ENCODE measurements at regions not wholly inside any gene's neighbourhood (a gene's known extent, or its start where the extent isn't known, plus 50 kb on each side); places are given as distances from the start of the nearest gene placed in this dataset.

GRCh38 chr5:121031491-121031890 lies 567.4 kb downstream of the PRR16 start:
- Histone ChIP-seq H3K4me1 (ENCODE audit: control insufficient read depth, insufficient read depth, low read length) (no peaks in the 10 kb centered on the region), H3K4me3 (ENCODE audit: low read depth, low read length) (no peak overlapping the region), H3K9me3 (ENCODE audit: control insufficient read depth, insufficient read depth, low read depth, low read length) (no peaks in the 10 kb centered on the region), H3K36me3 (ENCODE audit: control insufficient read depth in 2 of 2, insufficient read depth in 1 of 2, low read length in 2 of 2) (no peaks in the 10 kb centered on the region), H3K27ac (ENCODE audit: extremely low read depth, low read depth, low read length) (no peak overlapping the region)
- ChIA-PET CTCF (no interaction called here), POLR2A (no interaction called here)
- TF ChIP-seq ZSCAN4 (tag by site-specific recombination; IDR thresholded peaks at IDR 0.05) = no peak
- TF ChIP-seq KLF17 (tag by site-specific recombination; IDR thresholded peaks at IDR 0.05) = no peak
- TF ChIP-seq ZNF335 (tag by site-specific recombination; conservative IDR thresholded peaks at IDR 0.05) = no peak
- TF ChIP-seq SALL2 (tag by site-specific recombination; IDR thresholded peaks at IDR 0.05; ENCODE audit: borderline replicate concordance) = no peak
- no peak for TF ChIP-seq ZNF140 (tag by site-specific recombination; IDR thresholded peaks at IDR 0.05)
- TF ChIP-seq ZNF621 (tag by site-specific recombination; IDR thresholded peaks at IDR 0.05) = no peak
- no peak for TF ChIP-seq ZNF214 (tag by site-specific recombination; IDR thresholded peaks at IDR 0.05; ENCODE audit: borderline replicate concordance)
- TF ChIP-seq ZNF624 (tag by site-specific recombination; IDR thresholded peaks at IDR 0.05) = no peak
- TF ChIP-seq ZNF354C (tag by site-specific recombination; IDR thresholded peaks at IDR 0.05; ENCODE audit: borderline replicate concordance, low read depth) = no peak
- TF ChIP-seq ZNF677 (tag by site-specific recombination; IDR thresholded peaks at IDR 0.05) = no peak
- TF ChIP-seq ZEB2 (tag by site-specific recombination; IDR thresholded peaks at IDR 0.05) = no peak
- TF ChIP-seq ZSCAN23 (tag by site-specific recombination; IDR thresholded peaks at IDR 0.05) = no peak
- no peak for TF ChIP-seq ZNF121 (tag by site-specific recombination; IDR thresholded peaks at IDR 0.05)
- TF ChIP-seq ZNF521 (tag by site-specific recombination; IDR thresholded peaks at IDR 0.05) = no peak
- TF ChIP-seq ZNF580 (tag by site-specific recombination; IDR thresholded peaks at IDR 0.05) = no peak
- no peak for TF ChIP-seq ZFP37 (tag by site-specific recombination; IDR thresholded peaks at IDR 0.05)

GRCh38 chr5:121033334-121033733 lies 569.2 kb downstream of the PRR16 start:
- ChIA-PET CTCF (interaction anchor here (0.6 kb wide), 2 partner anchors 32 to 89 kb away, joined by 3 to 4 read pairs; no protein-coding TSS in a partner anchor), POLR2A (no interaction called here)
- Histone ChIP-seq H3K36me3 (ENCODE audit: control insufficient read depth in 2 of 2, insufficient read depth in 1 of 2, low read length in 2 of 2) (no peaks in the 10 kb centered on the region), H3K27ac (ENCODE audit: extremely low read depth, low read depth, low read length) (no peak overlapping the region), H3K9me3 (ENCODE audit: control insufficient read depth, insufficient read depth, low read depth, low read length) (no peaks in the 10 kb centered on the region), H3K4me3 (ENCODE audit: low read depth, low read length) (no peak overlapping the region), H3K4me1 (ENCODE audit: control insufficient read depth, insufficient read depth, low read length) (no peaks in the 10 kb centered on the region)
- no peak for TF ChIP-seq ZNF362 (tag by site-specific recombination; IDR thresholded peaks at IDR 0.05)
- no peak for TF ChIP-seq GLI2 (tag by site-specific recombination; IDR thresholded peaks at IDR 0.05; ENCODE audit: borderline replicate concordance, low read depth)
- no peak for TF ChIP-seq GFI1B (tag by site-specific recombination; IDR thresholded peaks at IDR 0.05)
- no peak for TF ChIP-seq ZNF518A (tag by site-specific recombination; conservative IDR thresholded peaks at IDR 0.05; ENCODE audit: low read depth)
- TF ChIP-seq ZNF776 (tag by site-specific recombination; IDR thresholded peaks at IDR 0.05; ENCODE audit: borderline replicate concordance) = no peak
